ENCODE measurements at regions not wholly inside any gene's neighbourhood (a gene's known extent, or its start where the extent isn't known, plus 50 kb on each side); places are given as distances from the start of the nearest gene placed in this dataset.

- no peak overlapping the region for H3K27ac ChIP-seq
- no peak for TF ChIP-seq CTCF (conservative IDR thresholded peaks at IDR 0.05)
These were observed 713.2 kb downstream of the NOVA1 start for GRCh38 chr14:25884657-25885056.

GRCh38 chr14:25882899-25883298 is 714.9 kb downstream of the NOVA1 start:
- H3K27ac ChIP-seq = peak overlapping the region; percentile 18; the same call in 1 of the 2 replicates
- no peak for TF ChIP-seq CTCF (conservative IDR thresholded peaks at IDR 0.05)

GRCh38 chr14:25875475-25875874 is 722.4 kb downstream of the NOVA1 start:
- H3K27ac ChIP-seq = no peak overlapping the region
- TF ChIP-seq CTCF (conservative IDR thresholded peaks at IDR 0.05) = no peak

GRCh38 chr14:25869854-25870253 is 728.0 kb downstream of the NOVA1 start:
- no peak overlapping the region for H3K27ac ChIP-seq
- TF ChIP-seq CTCF (conservative IDR thresholded peaks at IDR 0.05) = no peak

GRCh38 chr14:25868521-25869314 is 729.1 kb downstream of the NOVA1 start:
- no peak for TF ChIP-seq CTCF (conservative IDR thresholded peaks at IDR 0.05)
- H3K27ac ChIP-seq = no peak overlapping the region

- TF ChIP-seq CTCF (conservative IDR thresholded peaks at IDR 0.05) = no peak
- H3K27ac ChIP-seq = no peak overlapping the region
These were observed 736.4 kb downstream of the NOVA1 start for GRCh38 chr14:25861406-25861805.

GRCh38 chr14:25848601-25849000 is 749.2 kb downstream of the NOVA1 start:
- no peak for TF ChIP-seq CTCF (conservative IDR thresholded peaks at IDR 0.05)
- H3K27ac ChIP-seq = no peak overlapping the region

Data from VCaP (cell line).